Keratinocyte (primary cell): ENCODE measurements at regions not wholly inside any gene's neighbourhood (a gene's known extent, or its start where the extent isn't known, plus 50 kb on each side); places are given as distances from the start of the nearest gene placed in this dataset.

Source experiments
- DNase-seq: peaks from one replicate; pipeline ENCODE4 v3.0.0-alpha.2; 2011; ENCODE audit warnings: low read depth, missing footprints, low spot score
- FAIRE-seq: peaks from 2 replicates; lab custom pipeline; 2011; peaks lifted over from hg19 to GRCh38; lab: Jason Lieb, UNC
- H2AFZ ChIP-seq: 2 replicates; pipeline ENCODE4 v1.6.0; 2012; ENCODE audit warnings: low read length, control low read depth, inconsistent platforms; ENCODE audit not compliant: control insufficient read depth
- H3K27ac ChIP-seq: 2 replicates; pipeline ENCODE4 v1.5.1; 2011; ENCODE audit warnings: low read length; ENCODE audit not compliant: control insufficient read depth, insufficient read depth
- H3K27me3 ChIP-seq: 3 replicates; pipeline ENCODE4 v1.6.0; 2011; ENCODE audit warnings: low read length; ENCODE audit not compliant: control insufficient read depth, insufficient read depth; ENCODE audit errors: extremely low read depth
- H3K36me3 ChIP-seq, 2 experiments: 2 replicates in 1 of 2; 3 replicates in 1 of 2; pipeline ENCODE4 v1.5.1; 2011; ENCODE audit warnings: low read length in 2 of 2, mild to moderate bottlenecking in 1 of 2; ENCODE audit not compliant: control insufficient read depth in 2 of 2, insufficient read depth in 2 of 2; ENCODE audit errors: extremely low read depth in 1 of 2
- H3K4me1 ChIP-seq: 3 replicates; pipeline ENCODE4 v1.5.1; 2011; ENCODE audit warnings: low read length; ENCODE audit not compliant: control insufficient read depth, insufficient read depth; ENCODE audit errors: extremely low read depth
- H3K4me2 ChIP-seq: 3 replicates; pipeline ENCODE4 v1.6.0; 2011; ENCODE audit warnings: low read depth, low read length; ENCODE audit not compliant: control insufficient read depth, insufficient read depth; ENCODE audit errors: extremely low read depth
- H3K4me3 ChIP-seq, 3 experiments: fragments of 200-600 bp in 1 of 3; sonication (generic) in 1 of 3; 2 replicates in 2 of 3; 3 replicates in 1 of 3; pipeline ENCODE4 v1.5.1; 2011 to 2016; ENCODE audit warnings: low read length in 3 of 3, mild to moderate bottlenecking in 3 of 3, control low read depth in 2 of 3, inconsistent platforms in 1 of 3, low read depth in 1 of 3, mixed read lengths in 1 of 3, mixed run types in 1 of 3, moderate library complexity in 1 of 3; ENCODE audit not compliant: control insufficient read depth in 2 of 3, insufficient read depth in 2 of 3; ENCODE audit errors: extremely low read depth in 1 of 3
- H3K79me2 ChIP-seq: 2 replicates; pipeline ENCODE4 v1.6.0; 2012; ENCODE audit warnings: low read length; ENCODE audit not compliant: control insufficient read depth, insufficient read depth
- H3K9ac ChIP-seq: 3 replicates; pipeline ENCODE4 v1.6.0; 2011; ENCODE audit warnings: low read length; ENCODE audit not compliant: control insufficient read depth, insufficient read depth; ENCODE audit errors: extremely low read depth
- H3K9me1 ChIP-seq: 3 replicates; pipeline ENCODE4 v1.6.0; 2011; ENCODE audit warnings: low read length; ENCODE audit not compliant: control insufficient read depth, insufficient read depth; ENCODE audit errors: extremely low read depth
- H3K9me3 ChIP-seq: 2 replicates; pipeline ENCODE4 v1.5.1; 2012; ENCODE audit warnings: low read depth, low read length; ENCODE audit not compliant: control insufficient read depth
- H4K20me1 ChIP-seq: 3 replicates; pipeline ENCODE4 v1.6.0; 2011; ENCODE audit warnings: low read length; ENCODE audit not compliant: control insufficient read depth, insufficient read depth; ENCODE audit errors: extremely low read depth
- EZH2 ChIP-seq: IDR thresholded peaks from one replicate; pipeline ENCODE4 v1.6.1; 2012; ENCODE audit warnings: inconsistent platforms, mild to moderate bottlenecking, low read length, moderate library complexity
- dilution Hi-C: fragments of 300-500 bp; cut with MboI; formaldehyde crosslinking; loops from one replicate; pipeline ENCODE4 v1.7.0; 2020; ENCODE audit warnings: low sequenced_read_pairs; ENCODE audit not compliant: extremely low pct_ligation_motif_present
- TF ChIP-seq, protein P1 (sequence below), 3 experiments: IDR thresholded peaks in 1 of 3; conservative IDR thresholded peaks in 1 of 3; optimal IDR thresholded peaks in 1 of 3; 2 replicates in 2 of 3; 3 replicates in 1 of 3; pipeline versions ENCODE3 to v1.5.1; 2011; ENCODE audit warnings: low read length in 3 of 3, mild to moderate bottlenecking in 3 of 3, moderate library complexity in 2 of 3, control low read depth in 1 of 3, inconsistent platforms in 1 of 3; ENCODE audit not compliant: insufficient read depth in 2 of 3; ENCODE audit errors: extremely low read depth in 1 of 3

DNA sequence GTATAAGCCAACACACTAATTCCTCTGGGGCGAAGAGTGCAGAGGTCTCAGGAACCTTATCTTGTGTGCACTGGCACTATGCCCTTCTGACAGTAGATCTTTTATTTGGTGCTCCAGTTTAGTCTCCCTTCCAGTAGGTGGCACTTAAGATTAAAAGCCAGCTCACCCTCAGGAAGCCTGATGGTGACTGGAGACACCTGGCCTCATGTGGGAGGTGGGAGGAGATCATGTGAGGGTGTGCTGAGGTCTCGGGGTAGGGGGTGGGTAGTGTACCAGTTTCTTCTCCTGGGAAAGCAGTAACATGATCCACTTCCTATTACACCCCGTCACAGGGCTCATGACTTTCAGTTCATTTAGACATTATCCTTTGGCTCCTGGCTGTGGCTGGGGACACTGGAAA, 654.9 kb downstream of the ADCYAP1 start:
- Histone ChIP-seq H3K9ac (no peak overlapping the region), H3K9me3 (peaks cover 11% of the 10 kb centered on the region), H3K27ac (no peak overlapping the region), H2AFZ (no peak overlapping the region), H3K27me3 (no peaks in the 10 kb centered on the region), H3K9me1 (no peaks in the 10 kb centered on the region), H3K4me3 (no peak overlapping the region), H3K36me3 (no peaks in the 10 kb centered on the region), H3K4me1 (no peaks in the 10 kb centered on the region), H3K4me2 (no peak overlapping the region), H3K79me2 (no peaks in the 10 kb centered on the region), H4K20me1 (no peaks in the 10 kb centered on the region)
- dilution Hi-C loops: no loop called here
- DNase-seq (no peak), FAIRE-seq (no peak)
- TF ChIP-seq EZH2: no peak
- TF ChIP-seq, protein P1, sequence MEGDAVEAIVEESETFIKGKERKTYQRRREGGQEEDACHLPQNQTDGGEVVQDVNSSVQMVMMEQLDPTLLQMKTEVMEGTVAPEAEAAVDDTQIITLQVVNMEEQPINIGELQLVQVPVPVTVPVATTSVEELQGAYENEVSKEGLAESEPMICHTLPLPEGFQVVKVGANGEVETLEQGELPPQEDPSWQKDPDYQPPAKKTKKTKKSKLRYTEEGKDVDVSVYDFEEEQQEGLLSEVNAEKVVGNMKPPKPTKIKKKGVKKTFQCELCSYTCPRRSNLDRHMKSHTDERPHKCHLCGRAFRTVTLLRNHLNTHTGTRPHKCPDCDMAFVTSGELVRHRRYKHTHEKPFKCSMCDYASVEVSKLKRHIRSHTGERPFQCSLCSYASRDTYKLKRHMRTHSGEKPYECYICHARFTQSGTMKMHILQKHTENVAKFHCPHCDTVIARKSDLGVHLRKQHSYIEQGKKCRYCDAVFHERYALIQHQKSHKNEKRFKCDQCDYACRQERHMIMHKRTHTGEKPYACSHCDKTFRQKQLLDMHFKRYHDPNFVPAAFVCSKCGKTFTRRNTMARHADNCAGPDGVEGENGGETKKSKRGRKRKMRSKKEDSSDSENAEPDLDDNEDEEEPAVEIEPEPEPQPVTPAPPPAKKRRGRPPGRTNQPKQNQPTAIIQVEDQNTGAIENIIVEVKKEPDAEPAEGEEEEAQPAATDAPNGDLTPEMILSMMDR (optimal IDR thresholded peaks at IDR 0.05 in 1 of 3, IDR thresholded peaks at IDR 0.05 in 1 of 3, conservative IDR thresholded peaks at IDR 0.05 in 1 of 3; ENCODE audit: extremely low read depth in 1 of 3, insufficient read depth in 2 of 3, low read length in 3 of 3): no peak

- no peak for FAIRE-seq
Measured at GRCh38 chr18:1564793-1565192, 660.1 kb downstream of the ADCYAP1 start.

More at GRCh38 chr18:1564793-1565192, 660.1 kb downstream of the ADCYAP1 start:
- H3K36me3 ChIP-seq: no peaks in the 10 kb centered on the region
- no peaks in the 10 kb centered on the region for H3K27me3 ChIP-seq
- no peak overlapping the region for H3K27ac ChIP-seq
- H4K20me1 ChIP-seq: no peaks in the 10 kb centered on the region
- no peak for TF ChIP-seq EZH2
- TF ChIP-seq, protein P1 (optimal IDR thresholded peaks at IDR 0.05 in 1 of 3, IDR thresholded peaks at IDR 0.05 in 1 of 3, conservative IDR thresholded peaks at IDR 0.05 in 1 of 3; ENCODE audit: extremely low read depth in 1 of 3, insufficient read depth in 2 of 3, low read length in 3 of 3): no peak
- H3K4me3 ChIP-seq: no peak overlapping the region
- dilution Hi-C loops: no loop called here
- H3K9ac ChIP-seq: no peak overlapping the region
- H3K4me2 ChIP-seq: no peak overlapping the region
- H3K79me2 ChIP-seq: no peaks in the 10 kb centered on the region
- peaks cover 6% of the 10 kb centered on the region for H3K9me3 ChIP-seq
- H2AFZ ChIP-seq: no peak overlapping the region
- no peaks in the 10 kb centered on the region for H3K4me1 ChIP-seq
- H3K9me1 ChIP-seq: no peaks in the 10 kb centered on the region
- no peak for DNase-seq
